ENCODE measurements at regions not wholly inside any gene's neighbourhood (a gene's known extent, or its start where the extent isn't known, plus 50 kb on each side); places are given as distances from the start of the nearest gene placed in this dataset.

- no peak overlapping the region for H3K4me3 ChIP-seq (ENCODE audit: low read depth, low read length)
- no peak for TF ChIP-seq CTCF (IDR thresholded peaks at IDR 0.05; ENCODE audit: insufficient read depth, low read depth, low read length)
- DNase-seq (ENCODE audit: low read depth) = no peak
Measured at GRCh38 chr6:4565301-4566250, 210.6 kb upstream of the CDYL start.

GRCh38 chr6:4564801-4565271 lies 211.4 kb upstream of the CDYL start:
- DNase-seq (ENCODE audit: low read depth) = no peak
- no peak overlapping the region for H3K4me3 ChIP-seq (ENCODE audit: low read depth, low read length)
- TF ChIP-seq CTCF (IDR thresholded peaks at IDR 0.05; ENCODE audit: insufficient read depth, low read depth, low read length) = no peak

- H3K4me3 ChIP-seq (ENCODE audit: low read depth, low read length) = no peak overlapping the region
- DNase-seq (ENCODE audit: low read depth) = no peak
- no peak for TF ChIP-seq CTCF (IDR thresholded peaks at IDR 0.05; ENCODE audit: insufficient read depth, low read depth, low read length)
Measured at GRCh38 chr6:4563877-4564276, 212.3 kb upstream of the CDYL start.

GRCh38 chr6:4563156-4563555 lies 213.0 kb upstream of the CDYL start:
- no peak for TF ChIP-seq CTCF (IDR thresholded peaks at IDR 0.05; ENCODE audit: insufficient read depth, low read depth, low read length)
- no peak overlapping the region for H3K4me3 ChIP-seq (ENCODE audit: low read depth, low read length)
- DNase-seq (ENCODE audit: low read depth) = no peak

- no peak overlapping the region for H3K4me3 ChIP-seq (ENCODE audit: low read depth, low read length)
- TF ChIP-seq CTCF (IDR thresholded peaks at IDR 0.05; ENCODE audit: insufficient read depth, low read depth, low read length) = no peak
- DNase-seq (ENCODE audit: low read depth) = no peak
Measured at GRCh38 chr6:4561773-4562400, 214.3 kb upstream of the CDYL start.

GRCh38 chr6:4561078-4561435 lies 215.1 kb upstream of the CDYL start:
- no peak overlapping the region for H3K4me3 ChIP-seq (ENCODE audit: low read depth, low read length)
- TF ChIP-seq CTCF (IDR thresholded peaks at IDR 0.05; ENCODE audit: insufficient read depth, low read depth, low read length) = no peak
- DNase-seq (ENCODE audit: low read depth) = no peak

Data from fibroblast of villous mesenchyme (primary cell).